IPS-15b (cell line): ENCODE measurements at regions not wholly inside any gene's neighbourhood (a gene's known extent, or its start where the extent isn't known, plus 50 kb on each side); places are given as distances from the start of the nearest gene placed in this dataset.

Source experiments
- H3K27me3 ChIP-seq: one replicate; pipeline ENCODE4 v1.6.1; 2013; ENCODE audit warnings: low read length; ENCODE audit not compliant: control insufficient read depth, insufficient read depth
- H3K36me3 ChIP-seq: one replicate; pipeline ENCODE4 v1.6.1; 2013; ENCODE audit warnings: low read length; ENCODE audit not compliant: control insufficient read depth, insufficient read depth
- H3K4me1 ChIP-seq: one replicate; pipeline ENCODE4 v1.6.1; 2013; ENCODE audit warnings: mild to moderate bottlenecking, low read length; ENCODE audit not compliant: control insufficient read depth, insufficient read depth
- H3K4me3 ChIP-seq: one replicate; pipeline ENCODE4 v1.5.1; 2013; ENCODE audit warnings: low read depth, low read length
- H3K9ac ChIP-seq: one replicate; pipeline ENCODE4 v1.6.1; 2013; ENCODE audit warnings: low read depth, mild to moderate bottlenecking, low read length
- H3K9me3 ChIP-seq: one replicate; pipeline ENCODE4 v1.6.1; 2013; ENCODE audit warnings: mild to moderate bottlenecking, low read length; ENCODE audit not compliant: control insufficient read depth, insufficient read depth

- H3K27me3 ChIP-seq: no peaks in the 10 kb centered on the region
- H3K9me3 ChIP-seq: no peaks in the 10 kb centered on the region
- no peak overlapping the region for H3K9ac ChIP-seq
- H3K36me3 ChIP-seq: peaks cover 3% of the 10 kb centered on the region
- H3K4me1 ChIP-seq: peaks cover 7% of the 10 kb centered on the region
- H3K4me3 ChIP-seq: no peak overlapping the region
These were observed 113.8 kb upstream of the THSD7B start for GRCh38 chr2:136651456-136652010.

- Histone ChIP-seq H3K9me3 (no peaks in the 10 kb centered on the region), H3K9ac (no peak overlapping the region), H3K4me1 (no peaks in the 10 kb centered on the region), H3K36me3 (no peaks in the 10 kb centered on the region), H3K4me3 (no peak overlapping the region), H3K27me3 (no peaks in the 10 kb centered on the region)
These were observed 118.3 kb upstream of the THSD7B start for GRCh38 chr2:136647039-136647438.

- H3K9ac ChIP-seq: no peak overlapping the region
- no peaks in the 10 kb centered on the region for H3K4me1 ChIP-seq
- no peaks in the 10 kb centered on the region for H3K9me3 ChIP-seq
- no peak overlapping the region for H3K4me3 ChIP-seq
- H3K27me3 ChIP-seq: no peaks in the 10 kb centered on the region
- no peaks in the 10 kb centered on the region for H3K36me3 ChIP-seq
These were observed 120.0 kb upstream of the THSD7B start for GRCh38 chr2:136645236-136645828.

GRCh38 chr2:136639651-136640050, 125.7 kb upstream of the THSD7B start:
- Histone ChIP-seq H3K27me3 (no peaks in the 10 kb centered on the region), H3K36me3 (no peaks in the 10 kb centered on the region), H3K9me3 (peaks cover 3% of the 10 kb centered on the region), H3K9ac (no peak overlapping the region), H3K4me1 (no peaks in the 10 kb centered on the region), H3K4me3 (no peak overlapping the region)

- no peaks in the 10 kb centered on the region for H3K27me3 ChIP-seq
- H3K4me1 ChIP-seq: no peaks in the 10 kb centered on the region
- peaks cover 3% of the 10 kb centered on the region for H3K9me3 ChIP-seq
- H3K9ac ChIP-seq: no peak overlapping the region
- H3K4me3 ChIP-seq: no peak overlapping the region
- no peaks in the 10 kb centered on the region for H3K36me3 ChIP-seq
These were observed 127.2 kb upstream of the THSD7B start for GRCh38 chr2:136638193-136638592.

- Histone ChIP-seq H3K9ac (no peak overlapping the region), H3K36me3 (no peaks in the 10 kb centered on the region), H3K4me1 (no peaks in the 10 kb centered on the region), H3K9me3 (peaks cover 3% of the 10 kb centered on the region), H3K27me3 (no peaks in the 10 kb centered on the region), H3K4me3 (no peak overlapping the region)
These were observed 127.9 kb upstream of the THSD7B start for GRCh38 chr2:136637402-136637801.

- no peaks in the 10 kb centered on the region for H3K4me1 ChIP-seq
- H3K9me3 ChIP-seq: no peaks in the 10 kb centered on the region
- H3K9ac ChIP-seq: no peak overlapping the region
- H3K4me3 ChIP-seq: no peak overlapping the region
- no peaks in the 10 kb centered on the region for H3K27me3 ChIP-seq
- H3K36me3 ChIP-seq: no peaks in the 10 kb centered on the region
These were observed 136.9 kb upstream of the THSD7B start for GRCh38 chr2:136628490-136628889.

- H3K9ac ChIP-seq: no peak overlapping the region
- H3K36me3 ChIP-seq: no peaks in the 10 kb centered on the region
- H3K4me3 ChIP-seq: no peak overlapping the region
- H3K27me3 ChIP-seq: no peaks in the 10 kb centered on the region
- no peaks in the 10 kb centered on the region for H3K9me3 ChIP-seq
- H3K4me1 ChIP-seq: no peaks in the 10 kb centered on the region
These were observed 152.2 kb upstream of the THSD7B start for GRCh38 chr2:136613096-136613495.

- H3K4me3 ChIP-seq: no peak overlapping the region
- H3K4me1 ChIP-seq: no peaks in the 10 kb centered on the region
- H3K9me3 ChIP-seq: no peaks in the 10 kb centered on the region
- H3K27me3 ChIP-seq: no peaks in the 10 kb centered on the region
- no peaks in the 10 kb centered on the region for H3K36me3 ChIP-seq
- H3K9ac ChIP-seq: no peak overlapping the region
These were observed 153.3 kb upstream of the THSD7B start for GRCh38 chr2:136612079-136612478.

- Histone ChIP-seq H3K9me3 (no peaks in the 10 kb centered on the region), H3K4me1 (no peaks in the 10 kb centered on the region), H3K9ac (no peak overlapping the region)
These were observed 153.9 kb upstream of the THSD7B start for GRCh38 chr2:136611451-136611850.

GRCh38 chr2:136582628-136583205, 182.6 kb upstream of the THSD7B start:
- Histone ChIP-seq H3K36me3 (no peaks in the 10 kb centered on the region), H3K9me3 (no peaks in the 10 kb centered on the region)

More at GRCh38 chr2:136611451-136611850, 153.9 kb upstream of the THSD7B start:
- H3K27me3 ChIP-seq: no peaks in the 10 kb centered on the region
- no peak overlapping the region for H3K4me3 ChIP-seq
- H3K36me3 ChIP-seq: no peaks in the 10 kb centered on the region

GRCh38 chr2:136572335-136572734, 193.0 kb upstream of the THSD7B start:
- Histone ChIP-seq H3K4me3 (no peak overlapping the region), H3K27me3 (no peaks in the 10 kb centered on the region), H3K9ac (no peak overlapping the region), H3K4me1 (no peaks in the 10 kb centered on the region), H3K9me3 (no peaks in the 10 kb centered on the region), H3K36me3 (no peaks in the 10 kb centered on the region)

More at GRCh38 chr2:136582628-136583205, 182.6 kb upstream of the THSD7B start:
- Histone ChIP-seq H3K27me3 (peaks cover 3% of the 10 kb centered on the region), H3K9ac (no peak overlapping the region), H3K4me3 (no peak overlapping the region), H3K4me1 (no peaks in the 10 kb centered on the region)
